SK-N-SH treated with all-trans-retinoic acid at 6 μM for 48 hours (cell line): ENCODE measurements at regions not wholly inside any gene's neighbourhood (a gene's known extent, or its start where the extent isn't known, plus 50 kb on each side); places are given as distances from the start of the nearest gene placed in this dataset.

ENCODE experiments used
- ATAC-seq: fragments of 200-7000 bp; cut with Tn5 transposase; 3 replicates; pipeline ENCODE4 v1.9.1; 2020; ENCODE audit warnings: mild to moderate bottlenecking, moderate library complexity
- ARNTL ChIP-seq: fragments of 450-650 bp; formaldehyde crosslinking; IDR thresholded peaks from 2 replicates; pipeline ENCODE4 v1.5.0; 2020; ENCODE audit warnings: low read depth, mild to moderate bottlenecking, moderate library complexity, borderline replicate concordance
- BACH2 ChIP-seq: fragments of 250-450 bp; sonication (Bioruptor Pico); IDR thresholded peaks from 2 replicates; pipeline ENCODE4 v1.9.0; 2021; ENCODE audit warnings: mild to moderate bottlenecking, borderline replicate concordance
- CSDC2 ChIP-seq: fragments of 250-450 bp; sonication (Bioruptor Pico); IDR thresholded peaks from 2 replicates; pipeline ENCODE4 v1.5.0; 2020; ENCODE audit warnings: mild to moderate bottlenecking, moderate library complexity
- ESRRG ChIP-seq: fragments of 250-450 bp; sonication (Bioruptor Pico); IDR thresholded peaks from 2 replicates; pipeline ENCODE4 v1.6.1; 2021; ENCODE audit warnings: mild to moderate bottlenecking
- GLIS3 ChIP-seq: fragments of 250-450 bp; sonication (Bioruptor Pico); IDR thresholded peaks from 2 replicates; pipeline ENCODE4 v1.5.0; 2020; ENCODE audit warnings: mild to moderate bottlenecking, moderate library complexity
- ISL1 ChIP-seq: fragments of 250-450 bp; sonication (Bioruptor Pico); IDR thresholded peaks from 2 replicates; pipeline ENCODE4 v2.1.2; 2022; ENCODE audit warnings: mild to moderate bottlenecking, moderate library complexity
- OSR1 ChIP-seq: fragments of 250-450 bp; sonication (Bioruptor Pico); IDR thresholded peaks from 2 replicates; pipeline ENCODE4 v1.8.0; 2022; ENCODE audit warnings: moderate library complexity, mild to moderate bottlenecking, inconsistent platforms
- PATZ1 ChIP-seq: fragments of 250-450 bp; sonication (Bioruptor Pico); IDR thresholded peaks from 2 replicates; pipeline ENCODE4 v1.8.0; 2020; ENCODE audit warnings: mild to moderate bottlenecking, moderate library complexity, borderline replicate concordance
- POU6F1 ChIP-seq: fragments of 250-450 bp; sonication (Bioruptor Pico); IDR thresholded peaks from 2 replicates; pipeline ENCODE4 v1.8.0; 2021; ENCODE audit warnings: low read depth, mild to moderate bottlenecking, moderate library complexity, borderline replicate concordance
- PPARA ChIP-seq: fragments of 250-450 bp; sonication (Bioruptor Pico); IDR thresholded peaks from 2 replicates; pipeline ENCODE4 v1.5.0; 2020; ENCODE audit warnings: mild to moderate bottlenecking, borderline replicate concordance
- RARB ChIP-seq: fragments of 250-450 bp; sonication (Bioruptor Pico); IDR thresholded peaks from 2 replicates; pipeline ENCODE4 v1.8.0; 2021; ENCODE audit warnings: mild to moderate bottlenecking, moderate library complexity
- SNAI2 ChIP-seq: fragments of 250-450 bp; sonication (Bioruptor Pico); IDR thresholded peaks from 2 replicates; pipeline ENCODE4 v1.5.0; 2020; ENCODE audit warnings: mild to moderate bottlenecking, moderate library complexity
- TCF4 ChIP-seq: fragments of 250-450 bp; sonication (Bioruptor Pico); IDR thresholded peaks from 2 replicates; pipeline ENCODE4 v1.8.0; 2021; ENCODE audit warnings: mild to moderate bottlenecking, moderate library complexity, borderline replicate concordance
- TOX ChIP-seq: fragments of 250-450 bp; sonication (Bioruptor Pico); IDR thresholded peaks from 2 replicates; pipeline ENCODE4 v1.8.0; 2021; ENCODE audit warnings: mild to moderate bottlenecking, moderate library complexity, borderline replicate concordance
- TSHZ2 ChIP-seq: fragments of 250-450 bp; sonication (Bioruptor Pico); IDR thresholded peaks from 2 replicates; pipeline ENCODE4 v1.5.0; 2020; ENCODE audit warnings: mild to moderate bottlenecking, moderate library complexity
- ZC3H10 ChIP-seq: fragments of 250-450 bp; sonication (Bioruptor Pico); IDR thresholded peaks from 2 replicates; pipeline ENCODE4 v1.5.1; 2021; ENCODE audit warnings: mild to moderate bottlenecking, moderate library complexity
- ZFP3 ChIP-seq: fragments of 250-450 bp; sonication (Bioruptor Pico); IDR thresholded peaks from 2 replicates; pipeline ENCODE4 v1.5.0; 2020; ENCODE audit warnings: mild to moderate bottlenecking, moderate library complexity
- ZFP30 ChIP-seq: fragments of 450-650 bp; formaldehyde crosslinking; IDR thresholded peaks from 2 replicates; pipeline ENCODE4 v1.5.0; 2022; ENCODE audit warnings: mild to moderate bottlenecking, moderate library complexity
- ZNF565 ChIP-seq: fragments of 450-650 bp; formaldehyde crosslinking; conservative IDR thresholded peaks from 2 replicates; pipeline ENCODE4 v1.5.0; 2020; ENCODE audit warnings: low read depth, mild to moderate bottlenecking, moderate library complexity
- ZNF70 ChIP-seq: fragments of 450-650 bp; formaldehyde crosslinking; IDR thresholded peaks from 2 replicates; pipeline ENCODE4 v1.5.0; 2020; ENCODE audit warnings: mild to moderate bottlenecking, moderate library complexity
- TF ChIP-seq, protein P1 (sequence below): fragments of 250-450 bp; sonication (Bioruptor Pico); IDR thresholded peaks from 2 replicates; pipeline ENCODE4 v1.5.1; 2021; ENCODE audit warnings: mild to moderate bottlenecking, moderate library complexity

DNA sequence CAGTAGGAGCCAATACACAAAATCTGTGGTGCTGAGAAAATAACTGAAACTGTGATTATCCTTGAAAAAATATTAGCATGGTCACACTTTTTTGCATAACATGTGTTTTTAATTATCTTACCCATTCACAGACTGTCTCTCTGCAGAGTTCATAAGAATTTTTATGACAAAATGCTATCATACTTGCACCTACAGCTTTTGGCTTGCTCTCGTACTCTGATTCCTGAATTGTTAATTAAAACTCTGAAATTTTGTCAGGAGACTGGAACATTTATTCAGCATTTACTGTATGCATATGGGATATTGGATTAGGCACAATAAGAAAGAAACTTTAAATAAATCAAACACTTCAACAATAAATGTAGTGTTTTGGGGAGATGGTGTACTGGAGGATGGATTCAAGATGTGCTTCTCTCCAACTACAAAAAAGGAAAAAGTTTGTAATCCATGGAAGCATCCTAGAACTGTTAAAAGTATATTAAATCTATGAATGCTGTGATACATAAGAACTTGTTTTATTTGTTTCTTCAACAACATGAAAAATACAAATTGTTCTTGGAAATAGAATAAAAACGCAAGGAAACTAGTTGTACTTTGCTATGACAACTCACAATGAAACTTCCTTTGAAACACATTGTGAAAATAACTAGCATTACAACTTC lies 260.5 kb downstream of the SPATA18 start:
- TF ChIP-seq OSR1 (CRISPR knock-in tag) (no peak), CSDC2 (CRISPR knock-in tag) (no peak), ISL1 (CRISPR knock-in tag) (no peak), ZFP3 (CRISPR knock-in tag) (no peak), POU6F1 (CRISPR knock-in tag) (no peak), BACH2 (CRISPR knock-in tag) (no peak), ARNTL (CRISPR knock-in tag) (no peak), GLIS3 (CRISPR knock-in tag) (no peak), ZFP30 (no peak)
- no peak for ATAC-seq

DNA sequence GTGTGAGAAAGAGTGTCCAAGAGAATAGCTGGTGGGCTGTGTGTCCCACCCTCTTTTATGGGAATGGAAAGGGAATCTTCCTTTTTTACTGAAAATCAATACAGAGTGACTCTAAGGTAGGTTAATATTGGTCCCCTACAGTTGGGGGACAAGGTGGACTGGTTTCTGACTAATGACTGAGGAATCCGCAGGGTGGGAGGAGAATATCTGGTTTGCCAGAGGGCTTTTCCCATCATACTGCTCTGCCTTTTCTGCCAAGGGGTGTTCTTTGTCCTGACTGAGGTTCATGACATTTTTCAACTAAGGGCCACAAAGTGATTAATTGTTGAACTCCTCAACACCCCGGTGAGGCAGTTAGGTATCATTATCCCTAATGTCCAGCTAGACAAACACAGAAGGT lies 261.6 kb downstream of the SPATA18 start:
- ATAC-seq = no peak
- TF ChIP-seq BACH2 (CRISPR knock-in tag) (no peak), ZNF70 (no peak), ZC3H10 (CRISPR knock-in tag) (no peak), ZFP30 (no peak), GLIS3 (CRISPR knock-in tag) (no peak)

- no peak for TF ChIP-seq POU6F1 (CRISPR knock-in tag)
- no peak for TF ChIP-seq ISL1 (CRISPR knock-in tag)
- TF ChIP-seq ZNF565 (CRISPR knock-in tag) = no peak
- TF ChIP-seq GLIS3 (CRISPR knock-in tag) = no peak
- TF ChIP-seq TCF4 (CRISPR knock-in tag) = no peak
- TF ChIP-seq ZC3H10 (CRISPR knock-in tag) = no peak
- TF ChIP-seq, protein P1, sequence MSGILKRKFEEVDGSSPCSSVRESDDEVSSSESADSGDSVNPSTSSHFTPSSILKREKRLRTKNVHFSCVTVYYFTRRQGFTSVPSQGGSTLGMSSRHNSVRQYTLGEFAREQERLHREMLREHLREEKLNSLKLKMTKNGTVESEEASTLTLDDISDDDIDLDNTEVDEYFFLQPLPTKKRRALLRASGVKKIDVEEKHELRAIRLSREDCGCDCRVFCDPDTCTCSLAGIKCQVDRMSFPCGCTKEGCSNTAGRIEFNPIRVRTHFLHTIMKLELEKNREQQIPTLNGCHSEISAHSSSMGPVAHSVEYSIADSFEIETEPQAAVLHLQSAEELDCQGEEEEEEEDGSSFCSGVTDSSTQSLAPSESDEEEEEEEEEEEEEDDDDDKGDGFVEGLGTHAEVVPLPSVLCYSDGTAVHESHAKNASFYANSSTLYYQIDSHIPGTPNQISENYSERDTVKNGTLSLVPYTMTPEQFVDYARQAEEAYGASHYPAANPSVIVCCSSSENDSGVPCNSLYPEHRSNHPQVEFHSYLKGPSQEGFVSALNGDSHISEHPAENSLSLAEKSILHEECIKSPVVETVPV (CRISPR knock-in tag) = no peak
- TF ChIP-seq RARB (CRISPR knock-in tag) = no peak
- TF ChIP-seq ZFP30 = no peak
- TF ChIP-seq SNAI2 (CRISPR knock-in tag) = no peak
- TF ChIP-seq BACH2 (CRISPR knock-in tag) = no peak
- no peak for TF ChIP-seq CSDC2 (CRISPR knock-in tag)
- TF ChIP-seq TSHZ2 (CRISPR knock-in tag) = no peak
- TF ChIP-seq ARNTL (CRISPR knock-in tag) = no peak
- TF ChIP-seq TOX (CRISPR knock-in tag) = no peak
- ATAC-seq = no peak
Observed at GRCh38 chr4:52317361-52317879, 266.3 kb downstream of the SPATA18 start.

DNA sequence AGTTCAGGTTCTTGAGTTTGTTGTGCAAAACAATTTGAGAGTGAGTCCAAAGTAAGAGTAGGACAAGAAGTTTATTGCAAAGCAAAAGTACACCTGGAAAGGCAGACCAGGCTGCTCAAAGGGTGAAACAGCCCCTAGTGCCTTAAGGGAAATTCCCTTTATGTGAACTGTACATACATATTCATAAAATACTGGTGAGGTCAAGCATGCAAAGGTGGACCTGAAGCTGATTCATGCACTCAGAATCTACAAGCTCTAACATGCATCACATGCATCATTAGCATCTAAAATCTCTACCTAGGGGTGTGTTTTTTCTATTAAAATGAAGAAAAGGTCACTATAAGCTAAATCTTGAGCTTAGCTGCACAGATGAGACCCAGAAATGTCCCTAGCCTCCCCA lies 266.9 kb downstream of the SPATA18 start:
- ATAC-seq = no peak
- no peak for TF ChIP-seq ZFP3 (CRISPR knock-in tag)
- no peak for TF ChIP-seq ARNTL (CRISPR knock-in tag)
- no peak for TF ChIP-seq RARB (CRISPR knock-in tag)
- TF ChIP-seq ZFP30 = no peak
- TF ChIP-seq BACH2 (CRISPR knock-in tag) = no peak
- TF ChIP-seq PPARA (CRISPR knock-in tag) = no peak
- TF ChIP-seq TSHZ2 (CRISPR knock-in tag) = no peak
- TF ChIP-seq CSDC2 (CRISPR knock-in tag) = no peak
- TF ChIP-seq ZNF70 = no peak
- no peak for TF ChIP-seq ESRRG (CRISPR knock-in tag)
- no peak for TF ChIP-seq TOX (CRISPR knock-in tag)
- TF ChIP-seq ZNF565 (CRISPR knock-in tag) = no peak
- no peak for TF ChIP-seq GLIS3 (CRISPR knock-in tag)
- no peak for TF ChIP-seq PATZ1 (CRISPR knock-in tag)
